CD4-positive, alpha-beta T cell (primary cell): ENCODE measurements at regions not wholly inside any gene's neighbourhood (a gene's known extent, or its start where the extent isn't known, plus 50 kb on each side); places are given as distances from the start of the nearest gene placed in this dataset.
A peak's percentile ranks its signal among the peaks of the same experiment; 100 is the strongest.
"Not testable (repeated sequence)": the region's sequence is repeated elsewhere in the genome, so short reads cannot be mapped to it uniquely, and the experiment has no call there.

ENCODE experiments used
- ATAC-seq: fragments of 200-7000 bp; cut with Tn5 transposase; one replicate; pipeline ENCODE4 v1.10.0; 2022; ENCODE audit warnings: mild to moderate bottlenecking; ENCODE audit not compliant: poor library complexity
- CTCF ChIA-PET: fragments of 350-600 bp; sonication (Branson Sonifier 250); formaldehyde crosslinking; loops from one replicate; lab custom pipeline; 2021; ENCODE audit warnings: antibody characterized with exemption, inconsistent platforms; lab: Charles Lee
- POLR2A ChIA-PET: fragments of 350-600 bp; sonication (Branson Sonifier 250); formaldehyde crosslinking; loops from one replicate; lab custom pipeline; 2021; ENCODE audit warnings: antibody characterized with exemption, inconsistent platforms; lab: Charles Lee
- DNase-seq, 14 experiments: peaks; one replicate each; pipeline ENCODE4 v3.0.0-alpha.2; 2013 to 2020; ENCODE audit warnings: mixed read lengths in 2 of 14
- H3K27ac ChIP-seq, 2 donors: one replicate each; pipeline versions ENCODE4 v1.5.1 to v1.7.0; 2013; ENCODE audit warnings: low read length in 2 of 2, low read depth in 1 of 2, mild to moderate bottlenecking in 1 of 2
- H3K27me3 ChIP-seq, 2 experiments: 1 replicate in 1 of 2; 2 replicates in 1 of 2; pipeline versions ENCODE4 v1.6.1 to v1.7.0; 2013; ENCODE audit warnings: low read length in 2 of 2, control low read depth in 1 of 2, mild to moderate bottlenecking in 1 of 2, moderate library complexity in 1 of 2; ENCODE audit not compliant: insufficient read depth in 2 of 2, control insufficient read depth in 1 of 2
- H3K36me3 ChIP-seq: one replicate; pipeline ENCODE4 v1.6.1; 2013; ENCODE audit warnings: low read length, control low read depth; ENCODE audit not compliant: insufficient read depth
- H3K4me1 ChIP-seq: one replicate; pipeline ENCODE4 v1.6.1; 2013; ENCODE audit warnings: low read length, control low read depth; ENCODE audit not compliant: insufficient read depth
- H3K4me3 ChIP-seq: one replicate; pipeline ENCODE4 v1.5.1; 2013; ENCODE audit warnings: mild to moderate bottlenecking, low read length, moderate library complexity
- H3K9me3 ChIP-seq, 2 experiments: 1 replicate in 1 of 2; 2 replicates in 1 of 2; pipeline versions ENCODE4 v1.6.1 to v1.7.0; 2013; ENCODE audit warnings: low read length in 2 of 2, mild to moderate bottlenecking in 2 of 2, control low read depth in 1 of 2, moderate library complexity in 1 of 2; ENCODE audit not compliant: control insufficient read depth in 1 of 2, insufficient read depth in 1 of 2
- H3K27ac Mint-ChIP-seq: one replicate; pipeline ENCODE4 v1.8.0; 2020; ENCODE audit warnings: mixed read lengths
- H3K27me3 Mint-ChIP-seq: one replicate; pipeline ENCODE4 v1.8.0; 2021; ENCODE audit warnings: mixed read lengths
- H3K36me3 Mint-ChIP-seq: one replicate; pipeline ENCODE4 v1.8.0; 2021; ENCODE audit warnings: low read depth, mixed read lengths
- H3K4me1 Mint-ChIP-seq: one replicate; pipeline ENCODE4 v1.8.0; 2021; ENCODE audit warnings: low read depth, mixed read lengths
- H3K4me3 Mint-ChIP-seq: one replicate; pipeline ENCODE4 v1.8.0; 2020; ENCODE audit warnings: mild to moderate bottlenecking, mixed read lengths
- H3K9me3 Mint-ChIP-seq: one replicate; pipeline ENCODE4 v1.8.0; 2020; ENCODE audit warnings: mixed read lengths
- intact Hi-C, 2 experiments: fragments of 100-400 bp; cut with DNase I in 1 of 2; cut with micrococcal nuclease in 1 of 2; formaldehyde crosslinking; loops; one replicate each; pipeline versions ENCODE4 v1.15.1 to v1.9.0; 2023 to 2025; cut with DNase I, micrococcal nuclease

GRCh38 chrX:222800-223513 is 58.2 kb upstream of the PLCXD1 start:
- CTCF ChIA-PET, H3K36me3 ChIP-seq, intact Hi-C loops, H3K4me3 Mint-ChIP-seq, H3K27me3 ChIP-seq, H3K9me3 Mint-ChIP-seq, H3K27ac ChIP-seq, H3K36me3 Mint-ChIP-seq, H3K27ac Mint-ChIP-seq, DNase-seq, H3K4me1 Mint-ChIP-seq, H3K9me3 ChIP-seq, H3K27me3 Mint-ChIP-seq, ATAC-seq, POLR2A ChIA-PET, H3K4me3 ChIP-seq, H3K4me1 ChIP-seq: not testable (repeated sequence)

GRCh38 chrX:223514-223854 is 57.7 kb upstream of the PLCXD1 start:
- DNase-seq, H3K36me3 Mint-ChIP-seq, H3K27me3 ChIP-seq, H3K36me3 ChIP-seq, H3K9me3 Mint-ChIP-seq, intact Hi-C loops, ATAC-seq, H3K27me3 Mint-ChIP-seq, H3K27ac ChIP-seq, H3K4me1 Mint-ChIP-seq, H3K4me3 ChIP-seq, H3K27ac Mint-ChIP-seq, POLR2A ChIA-PET, H3K9me3 ChIP-seq, H3K4me1 ChIP-seq, CTCF ChIA-PET, H3K4me3 Mint-ChIP-seq: not testable (repeated sequence)

- intact Hi-C loops, H3K4me1 Mint-ChIP-seq, H3K4me1 ChIP-seq, H3K4me3 ChIP-seq, H3K36me3 ChIP-seq, H3K27me3 ChIP-seq, CTCF ChIA-PET, H3K4me3 Mint-ChIP-seq, H3K36me3 Mint-ChIP-seq, H3K27ac Mint-ChIP-seq, H3K27ac ChIP-seq, H3K9me3 Mint-ChIP-seq, POLR2A ChIA-PET, H3K27me3 Mint-ChIP-seq, H3K9me3 ChIP-seq: not testable (repeated sequence)
- ATAC-seq = peak; percentile 65
- DNase-seq = peak in 1 of 14 experiments; percentile 4
Observed at GRCh38 chrX:226474-227164, 54.6 kb upstream of the PLCXD1 start.

GRCh38 chrX:227396-227795 is 53.8 kb upstream of the PLCXD1 start:
- H3K4me1 ChIP-seq, DNase-seq, H3K4me3 ChIP-seq, H3K27ac ChIP-seq, H3K4me1 Mint-ChIP-seq, H3K27me3 ChIP-seq, H3K4me3 Mint-ChIP-seq, H3K36me3 Mint-ChIP-seq, ATAC-seq, H3K36me3 ChIP-seq, H3K9me3 Mint-ChIP-seq, H3K27ac Mint-ChIP-seq, intact Hi-C loops, H3K9me3 ChIP-seq, CTCF ChIA-PET, POLR2A ChIA-PET, H3K27me3 Mint-ChIP-seq: not testable (repeated sequence)
